Ovary (tissue), 7 donors: ENCODE measurements at regions not wholly inside any gene's neighbourhood (a gene's known extent, or its start where the extent isn't known, plus 50 kb on each side); places are given as distances from the start of the nearest gene placed in this dataset.

Experiments
- DNase-seq, 5 donors: peaks; one replicate each; pipeline ENCODE4 v3.0.0-alpha.2; 2019 to 2020
- H3K27ac ChIP-seq, 2 donors: fragments of 200-600 bp; one replicate each; pipeline versions ENCODE4 v1.5.1 to v1.8.0; 2019 to 2022
- H3K27me3 ChIP-seq: fragments of 200-600 bp; one replicate; pipeline ENCODE4 v1.8.0; 2022
- H3K36me3 ChIP-seq: fragments of 200-600 bp; sonication (generic); one replicate; pipeline ENCODE4 v1.5.1; 2019
- H3K4me1 ChIP-seq: one replicate; pipeline ENCODE4 v1.8.1; 2013; ENCODE audit warnings: mild to moderate bottlenecking, moderate library complexity; ENCODE audit not compliant: insufficient read depth
- H3K4me3 ChIP-seq: fragments of 200-600 bp; sonication (generic); one replicate; pipeline ENCODE4 v1.5.1; 2017
- H3K9me3 ChIP-seq, 2 donors: fragments of 200-600 bp in 1 of 2; sonication (generic) in 1 of 2; one replicate each; pipeline versions ENCODE4 v1.5.1 to v1.8.1; 2013 to 2019; ENCODE audit warnings: mild to moderate bottlenecking in 1 of 2, moderate library complexity in 1 of 2
- EP300 ChIP-seq: sonication (generic); formaldehyde crosslinking; IDR thresholded peaks from one replicate; pipeline ENCODE4 v1.6.1; 2017; ENCODE audit warnings: antibody characterized with exemption
- POLR2A ChIP-seq: fragments of 450-650 bp; IDR thresholded peaks from one replicate; pipeline ENCODE4 v1.6.1; 2017; ENCODE audit warnings: antibody characterized with exemption, mild to moderate bottlenecking, moderate library complexity
- WGBS, 3 donors: extraction: QIAGEN DNeasy Blood & Tissue Kit in 1 of 3; methylation state at CpG; one replicate each; pipeline versions ENCODE4 v1.1.5 to v1.1.7; 2013 to 2017; 5-methylcytosine and 5-hydroxymethylcytosine counted together
- intact Hi-C, 4 donors: fragments of 100-400 bp; cut with DNase I; formaldehyde crosslinking; loops; one replicate each; pipeline versions ENCODE4 v1.11.0 to v1.15.1; 2022 to 2023
- TF ChIP-seq, protein P1 (sequence below), 3 donors: fragments of 450-650 bp in 2 of 3; fragments of 200-600 bp in 1 of 3; IDR thresholded peaks; one replicate each; pipeline versions ENCODE4 v1.5.1 to v1.8.0; 2016 to 2022; ENCODE audit warnings: antibody characterized with exemption in 3 of 3, mild to moderate bottlenecking in 1 of 3
- donor health status: DM: no; HTN: no; CAD: no; lungs with moderate emphysema.
- donor health status: DM: no; HTN: no; CAD: no.
- donor health status: Bipolar disorder and iron deficiency.
- donor health status: DM: no; HTN: no; CAD: no.
- donor health status: DM: yes; HTN: yes; CAD: no.

DNA sequence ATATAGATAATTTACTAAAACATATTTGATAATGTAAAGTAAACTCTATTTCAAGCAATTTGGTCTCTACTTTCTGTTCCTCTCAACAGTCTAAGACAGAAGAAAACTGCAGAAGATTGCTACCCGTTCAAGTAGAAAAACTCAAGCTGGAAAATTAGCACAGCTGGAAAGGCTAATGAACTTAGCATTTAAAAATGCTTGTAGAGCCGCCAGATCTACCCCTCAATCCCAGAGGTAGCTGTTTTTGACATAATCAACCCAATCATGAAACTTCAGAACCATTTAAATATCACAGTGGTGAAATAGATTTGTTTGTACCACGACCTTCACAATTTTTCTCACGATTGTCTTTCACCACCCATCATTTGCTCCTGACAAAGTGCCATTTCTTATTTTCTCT lies 479.5 kb downstream of the SPRY1 start:
- H3K4me1 ChIP-seq: peaks cover 1% of the 10 kb centered on the region
- H3K9me3 ChIP-seq: no peaks in the 10 kb centered on the region
- H3K27me3 ChIP-seq: no peaks in the 10 kb centered on the region
- H3K27ac ChIP-seq: no peak overlapping the region
- no peak for DNase-seq
- no peaks in the 10 kb centered on the region for H3K36me3 ChIP-seq
- intact Hi-C loops: no loop called here
- TF ChIP-seq POLR2A (no peak), EP300 (no peak)
- 57 to 66% (median 64%) methylated on average over 4 of the region's 4 CpGs for WGBS, 3 donors
- no peak overlapping the region for H3K4me3 ChIP-seq

DNA sequence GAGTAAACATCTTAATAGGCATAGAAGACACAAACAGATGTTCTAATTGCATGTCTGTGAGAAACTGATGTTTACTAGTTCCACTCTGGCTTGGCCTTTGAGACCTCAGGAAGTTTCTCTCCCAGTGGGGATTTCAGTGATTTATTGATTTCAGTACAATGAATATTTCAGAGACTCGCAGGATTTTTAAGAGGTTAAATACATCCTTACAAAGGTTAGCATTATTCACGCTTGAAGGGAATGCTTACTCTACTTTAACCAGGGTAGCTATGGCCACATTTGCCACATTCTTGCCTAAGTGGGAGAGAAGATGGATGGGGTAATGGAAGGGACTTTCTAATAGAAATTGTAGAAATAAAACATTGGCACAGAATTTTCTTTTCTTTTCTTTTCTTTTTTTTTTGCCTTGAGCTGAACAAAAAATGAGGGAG lies 480.1 kb downstream of the SPRY1 start:
- no peak overlapping the region for H3K4me3 ChIP-seq
- WGBS, 3 donors: 16 to 42% (median 19%) methylated on average over 2 of the region's 2 CpGs
- H3K4me1 ChIP-seq: peaks cover 1% of the 10 kb centered on the region
- no peaks in the 10 kb centered on the region for H3K27me3 ChIP-seq
- H3K36me3 ChIP-seq: no peaks in the 10 kb centered on the region
- H3K27ac ChIP-seq: no peak overlapping the region
- TF ChIP-seq, protein P1, sequence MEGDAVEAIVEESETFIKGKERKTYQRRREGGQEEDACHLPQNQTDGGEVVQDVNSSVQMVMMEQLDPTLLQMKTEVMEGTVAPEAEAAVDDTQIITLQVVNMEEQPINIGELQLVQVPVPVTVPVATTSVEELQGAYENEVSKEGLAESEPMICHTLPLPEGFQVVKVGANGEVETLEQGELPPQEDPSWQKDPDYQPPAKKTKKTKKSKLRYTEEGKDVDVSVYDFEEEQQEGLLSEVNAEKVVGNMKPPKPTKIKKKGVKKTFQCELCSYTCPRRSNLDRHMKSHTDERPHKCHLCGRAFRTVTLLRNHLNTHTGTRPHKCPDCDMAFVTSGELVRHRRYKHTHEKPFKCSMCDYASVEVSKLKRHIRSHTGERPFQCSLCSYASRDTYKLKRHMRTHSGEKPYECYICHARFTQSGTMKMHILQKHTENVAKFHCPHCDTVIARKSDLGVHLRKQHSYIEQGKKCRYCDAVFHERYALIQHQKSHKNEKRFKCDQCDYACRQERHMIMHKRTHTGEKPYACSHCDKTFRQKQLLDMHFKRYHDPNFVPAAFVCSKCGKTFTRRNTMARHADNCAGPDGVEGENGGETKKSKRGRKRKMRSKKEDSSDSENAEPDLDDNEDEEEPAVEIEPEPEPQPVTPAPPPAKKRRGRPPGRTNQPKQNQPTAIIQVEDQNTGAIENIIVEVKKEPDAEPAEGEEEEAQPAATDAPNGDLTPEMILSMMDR (IDR thresholded peaks at IDR 0.05): no peak
- no peak for TF ChIP-seq POLR2A
- TF ChIP-seq EP300: no peak
- DNase-seq: no peak
- intact Hi-C loops: no loop called here
- H3K9me3 ChIP-seq: no peaks in the 10 kb centered on the region

DNA sequence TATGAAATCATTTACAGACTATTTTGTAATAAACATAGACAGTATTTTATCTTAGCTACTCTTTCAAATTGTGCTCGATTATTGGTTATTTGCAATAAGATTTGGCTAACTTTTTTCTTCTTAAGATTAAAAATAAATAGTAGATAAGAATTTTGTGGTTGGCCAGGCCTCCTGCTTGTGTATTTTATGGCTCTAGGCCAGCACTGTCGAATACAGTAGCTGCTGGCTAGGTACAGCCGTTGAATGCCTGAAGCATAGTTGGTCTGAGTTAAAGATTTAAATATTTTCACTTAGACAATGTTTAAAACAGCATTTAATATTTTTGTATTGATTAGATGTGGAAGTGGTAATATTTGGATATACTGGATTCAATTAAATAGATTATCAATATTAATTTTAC lies 481.0 kb downstream of the SPRY1 start:
- no peaks in the 10 kb centered on the region for H3K36me3 ChIP-seq
- no peak overlapping the region for H3K4me3 ChIP-seq
- H3K27me3 ChIP-seq: no peaks in the 10 kb centered on the region
- intact Hi-C loops: no loop called here
- 17 to 22% (median 19%) methylated on average over 3 of the region's 3 CpGs for WGBS, 3 donors
- peaks cover 1% of the 10 kb centered on the region for H3K4me1 ChIP-seq
- H3K9me3 ChIP-seq: no peaks in the 10 kb centered on the region
- TF ChIP-seq, protein P1 (IDR thresholded peaks at IDR 0.05): no peak
- TF ChIP-seq EP300 (no peak), POLR2A (no peak)
- H3K27ac ChIP-seq: no peak overlapping the region
- DNase-seq: no peak

DNA sequence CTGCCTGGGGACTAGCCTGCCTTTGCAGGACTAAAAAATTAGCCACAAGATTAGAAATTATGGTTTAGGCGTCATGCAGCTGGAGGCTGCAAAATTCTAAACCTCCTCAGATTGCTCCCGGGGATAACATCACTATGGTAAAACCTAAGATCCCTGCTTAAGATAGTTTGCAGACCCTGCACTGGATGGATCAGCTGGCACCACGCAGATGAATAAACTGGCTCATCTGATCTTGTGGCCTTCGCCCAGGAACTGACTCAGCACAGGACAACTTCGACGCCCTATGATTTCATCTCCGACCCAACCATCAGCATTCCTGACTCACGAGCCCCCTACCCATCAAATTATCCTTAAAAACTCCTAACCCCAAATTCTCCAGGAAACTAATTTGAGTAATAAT lies 482.4 kb downstream of the SPRY1 start:
- Histone ChIP-seq H3K9me3 (no peaks in the 10 kb centered on the region), H3K4me3 (no peak overlapping the region), H3K27ac (no peak overlapping the region), H3K36me3 (no peaks in the 10 kb centered on the region), H3K4me1 (peaks cover 1% of the 10 kb centered on the region), H3K27me3 (no peaks in the 10 kb centered on the region)
- WGBS, 3 donors: 61 to 85% (median 76%) methylated on average over 8 of the region's 8 CpGs
- intact Hi-C loops: no loop called here
- TF ChIP-seq, protein P1 (IDR thresholded peaks at IDR 0.05): no peak
- no peak for TF ChIP-seq EP300
- no peak for TF ChIP-seq POLR2A
- DNase-seq: no peak

DNA sequence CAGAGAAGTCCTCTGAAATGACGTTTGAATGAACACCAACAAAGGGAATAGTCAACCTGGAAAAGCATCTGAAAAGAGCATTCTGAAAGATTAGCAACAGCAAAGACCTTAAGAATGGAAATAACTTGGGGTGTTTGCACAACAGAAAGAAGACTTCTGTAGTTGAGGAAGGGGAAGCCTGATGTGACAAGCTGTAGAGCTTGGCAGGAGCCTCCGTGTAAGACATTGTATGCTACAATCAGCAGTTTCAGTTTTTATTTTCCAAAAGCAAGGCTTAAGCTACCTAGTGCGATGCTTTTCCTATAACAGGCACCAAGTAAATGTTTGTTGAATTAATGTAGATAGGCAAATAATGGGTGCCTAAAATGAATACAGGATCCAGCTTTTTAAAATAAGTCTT lies 484.0 kb downstream of the SPRY1 start:
- intact Hi-C loops: no loop called here
- Histone ChIP-seq H3K4me3 (no peak overlapping the region), H3K27ac (no peak overlapping the region), H3K4me1 (peaks cover 1% of the 10 kb centered on the region), H3K9me3 (no peaks in the 10 kb centered on the region), H3K36me3 (no peaks in the 10 kb centered on the region), H3K27me3 (no peaks in the 10 kb centered on the region)
- DNase-seq: no peak
- TF ChIP-seq POLR2A: no peak
- TF ChIP-seq, protein P1 (IDR thresholded peaks at IDR 0.05): no peak
- no peak for TF ChIP-seq EP300
- 59 to 82% (median 63%) methylated on average over 3 of the region's 3 CpGs for WGBS, 3 donors
